Medulla oblongata (tissue), 1 donor: ENCODE measurements at regions not wholly inside any gene's neighbourhood (a gene's known extent, or its start where the extent isn't known, plus 50 kb on each side); places are given as distances from the start of the nearest gene placed in this dataset.
"Not testable (repeated sequence)": the region's sequence is repeated elsewhere in the genome, so short reads cannot be mapped to it uniquely, and the experiment has no call there.

Source experiments
- DNase-seq: peaks from one replicate; pipeline ENCODE4 v3.0.0-alpha.2; 2015; ENCODE audit errors: extremely low spot score

DNA sequence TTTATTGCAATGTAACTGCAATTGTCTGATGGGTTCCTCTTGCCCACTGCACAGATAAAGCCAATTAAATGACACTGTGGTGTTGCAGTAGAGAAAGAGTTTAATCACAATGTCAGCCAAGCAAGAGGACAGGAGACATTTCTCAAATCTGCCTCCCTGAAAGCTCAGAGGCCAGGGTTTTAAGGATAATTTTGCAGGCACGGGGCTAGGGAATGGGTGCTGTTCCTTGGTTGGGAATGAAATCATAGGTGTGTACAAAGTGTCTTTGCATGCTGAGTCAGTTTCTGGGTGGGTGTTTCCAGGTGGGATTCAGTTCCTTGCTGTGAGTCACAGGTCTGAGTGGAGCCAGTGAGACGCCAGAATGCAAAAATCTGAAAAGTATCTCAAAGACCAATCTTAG is 271.4 kb downstream of the DOK5 start:
- DNase-seq = no peak

DNA sequence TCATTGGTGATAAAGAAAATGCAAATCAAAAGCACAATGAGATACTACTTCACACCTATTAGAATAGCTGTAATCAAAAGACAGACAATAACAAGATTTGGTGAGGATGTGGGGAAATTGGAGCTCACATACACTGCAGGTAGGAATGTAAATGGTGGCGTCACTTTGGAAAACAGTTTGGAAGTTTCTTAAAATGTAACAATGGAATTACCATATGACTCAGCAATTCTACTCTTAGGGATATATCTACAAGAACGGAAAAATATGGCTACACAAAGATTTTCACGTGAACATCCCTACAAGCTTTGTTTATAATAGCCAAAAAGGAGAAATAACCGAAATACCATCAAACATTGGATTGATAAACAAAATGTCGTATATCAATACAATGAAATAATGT is 270.4 kb downstream of the DOK5 start:
- DNase-seq = no peak

DNA sequence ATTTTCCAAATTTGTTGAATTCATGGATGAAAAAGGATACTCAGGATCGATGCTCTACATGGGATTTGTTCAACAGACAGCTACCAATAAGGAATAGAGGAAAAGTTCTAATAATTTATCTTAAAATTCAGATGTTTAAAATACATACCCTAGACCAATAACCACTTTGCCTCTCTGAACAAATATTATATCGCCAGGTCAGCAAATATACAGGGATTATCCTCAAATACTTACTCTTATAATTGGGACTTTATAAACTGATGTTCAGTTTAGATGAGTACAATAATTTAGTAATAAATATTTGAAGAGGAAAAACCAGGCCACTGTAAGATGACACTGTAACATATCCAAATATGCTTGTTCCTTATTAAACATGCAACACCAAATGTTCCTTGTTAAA is 268.7 kb downstream of the DOK5 start:
- no peak for DNase-seq

DNA sequence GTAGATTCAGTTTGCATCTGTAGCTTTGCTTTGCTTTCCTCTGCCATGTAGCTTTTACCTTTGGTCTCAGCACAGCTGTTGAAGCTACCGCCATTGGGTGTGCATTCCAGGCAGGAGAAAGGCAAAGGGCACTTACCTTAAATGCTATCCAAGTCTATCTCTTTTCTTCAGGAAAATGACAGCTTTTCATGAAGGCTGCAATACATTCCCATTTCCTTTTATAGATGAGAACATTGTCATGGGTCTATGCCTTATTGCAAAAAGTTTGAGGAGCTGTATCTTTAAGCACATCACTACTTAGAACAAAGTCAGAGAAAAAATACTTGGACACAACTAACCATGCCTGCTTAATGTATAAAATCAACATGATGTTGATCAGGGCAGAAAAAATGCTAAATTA is 266.8 kb downstream of the DOK5 start:
- DNase-seq = no peak

DNA sequence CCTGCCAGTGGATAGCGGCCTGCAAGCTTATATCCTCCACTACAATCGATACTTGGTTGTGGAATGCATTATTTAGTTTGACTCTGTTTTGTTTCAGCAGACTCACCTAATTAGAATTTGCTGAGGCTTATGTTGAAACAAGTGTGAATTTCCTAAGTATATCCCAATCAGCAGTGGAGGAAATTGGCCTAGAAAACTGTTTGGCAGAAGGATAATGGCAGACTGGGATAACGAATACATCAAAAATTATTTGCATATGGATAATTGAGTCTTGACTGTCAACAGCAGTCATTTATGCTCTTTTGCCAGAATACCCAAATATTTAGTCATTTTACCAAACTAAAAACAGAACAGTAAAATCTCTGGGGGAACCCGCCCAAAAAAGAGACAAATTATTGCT is 261.0 kb downstream of the DOK5 start:
- no peak for DNase-seq

DNA sequence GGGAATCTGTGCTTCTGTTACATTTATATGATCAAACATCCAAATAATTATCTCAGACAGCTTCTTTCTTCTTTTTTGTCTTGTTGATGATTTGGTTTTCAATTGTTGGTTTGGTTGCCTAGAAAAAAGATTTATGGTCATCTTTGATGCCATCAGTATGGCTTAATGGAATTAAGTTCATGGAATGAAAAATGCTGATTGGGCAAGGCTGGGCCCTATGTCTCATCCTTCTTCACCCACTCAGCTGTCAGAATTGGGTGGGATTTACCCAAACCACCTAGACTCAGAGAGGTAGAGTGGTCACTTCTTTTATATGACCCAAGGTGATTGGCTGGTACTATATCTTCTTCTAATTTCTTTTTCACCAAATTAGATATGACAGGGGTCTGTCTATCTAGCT is 258.3 kb downstream of the DOK5 start:
- no peak for DNase-seq

DNA sequence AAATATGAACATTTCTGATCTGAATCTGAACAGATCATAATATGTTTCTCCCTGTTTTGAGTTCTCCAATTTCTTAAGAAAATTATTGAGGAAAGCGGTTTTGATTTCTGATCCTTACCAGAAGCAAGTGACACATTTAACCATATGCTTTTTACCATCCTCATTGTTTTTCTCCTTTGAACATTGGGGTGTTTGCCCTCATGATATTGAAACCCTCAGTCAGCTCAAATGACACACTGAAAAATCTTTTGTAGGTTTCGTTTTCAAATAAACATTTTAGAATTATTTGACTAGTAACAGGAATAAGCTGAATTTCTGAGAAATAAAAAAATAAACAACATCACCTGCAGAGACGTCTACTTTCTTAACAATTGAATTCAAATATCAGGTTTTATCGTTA is 252.1 kb downstream of the DOK5 start:
- no peak for DNase-seq

DNA sequence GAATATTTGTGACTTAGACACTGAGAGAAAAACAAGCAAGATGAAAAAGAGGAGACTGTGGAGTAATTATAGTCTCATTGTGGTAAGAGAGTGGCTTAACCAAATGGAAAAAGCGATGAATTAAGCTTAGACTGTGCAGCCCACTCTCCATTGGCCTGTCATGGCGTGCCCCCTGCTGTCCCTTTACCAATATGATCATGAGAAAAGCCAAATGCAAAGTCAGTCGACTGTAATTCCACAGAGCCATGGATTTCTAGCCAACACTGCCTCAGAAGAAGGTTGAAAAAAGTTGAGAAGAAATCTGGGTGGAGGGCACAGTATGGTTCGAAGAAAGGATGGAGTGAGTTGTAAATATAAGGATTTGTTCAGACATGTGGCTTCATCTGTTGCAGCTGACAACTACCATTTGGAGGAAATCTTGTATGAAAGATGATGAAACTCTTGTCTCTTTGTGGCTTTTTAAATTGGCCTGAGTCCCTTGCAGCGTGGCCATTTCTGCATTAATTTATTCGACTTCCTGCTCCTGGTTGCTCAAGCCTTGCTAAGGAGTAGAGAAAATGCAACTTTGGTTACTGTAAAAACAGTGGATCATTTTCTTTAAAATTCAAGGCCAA is 251.4 kb downstream of the DOK5 start:
- DNase-seq = no peak

DNA sequence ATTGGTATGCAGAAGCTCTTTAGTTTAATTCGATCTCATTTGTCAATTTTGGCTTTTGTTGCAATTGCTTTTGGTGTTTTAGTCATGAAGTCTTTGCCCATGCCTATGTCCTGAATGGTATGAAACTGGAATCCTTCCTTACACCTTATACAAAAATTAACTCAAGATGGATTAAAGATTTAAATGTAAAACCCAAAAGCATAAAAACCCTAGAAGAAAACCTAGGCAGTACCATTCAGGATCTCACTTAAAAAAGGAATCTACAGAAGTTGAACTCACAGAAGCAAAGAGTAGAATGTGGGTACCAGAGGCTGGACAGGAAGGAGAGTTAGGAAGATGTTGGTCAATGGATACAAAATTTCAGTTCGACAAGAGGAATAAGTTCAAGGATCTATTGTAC is 249.9 kb downstream of the DOK5 start:
- not testable (repeated sequence) for DNase-seq

DNA sequence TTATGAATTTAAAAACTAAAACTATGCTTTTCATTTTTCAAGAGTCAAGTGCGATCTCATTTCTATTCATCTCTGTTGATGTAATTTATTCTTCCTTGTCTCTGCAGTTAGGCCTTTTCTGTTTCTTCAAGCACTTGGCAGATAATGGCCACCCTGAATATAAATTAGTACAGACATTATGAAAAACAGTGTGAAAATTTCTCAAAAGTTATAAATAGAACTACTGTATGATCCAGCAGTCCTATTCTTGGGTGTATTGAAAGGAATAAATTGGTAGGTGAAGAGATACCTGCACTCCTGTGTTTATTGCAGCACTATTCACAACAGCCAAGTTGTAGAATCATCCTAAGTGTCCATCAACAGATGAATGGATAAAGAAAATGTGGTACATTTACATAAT is 248.3 kb downstream of the DOK5 start:
- DNase-seq = no peak

DNA sequence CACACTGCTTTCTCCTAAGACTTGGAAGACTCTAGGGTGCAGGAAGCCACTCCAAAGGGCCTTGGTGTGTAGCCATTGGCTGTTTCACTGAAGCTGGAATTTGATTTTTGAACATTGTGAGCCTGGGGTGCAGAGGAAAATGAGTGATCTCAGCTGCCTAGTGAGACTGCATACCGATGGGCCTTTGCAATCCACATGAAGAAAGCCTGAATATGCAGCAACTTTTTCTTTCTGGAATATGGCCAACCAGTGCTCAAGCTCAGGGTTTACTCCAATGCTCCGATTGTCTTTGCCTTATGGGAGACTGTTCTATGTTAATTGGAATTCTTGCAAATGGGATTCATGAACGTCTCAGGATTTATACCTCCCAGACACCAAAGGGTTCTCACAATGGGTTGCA is 242.6 kb downstream of the DOK5 start:
- DNase-seq = no peak

DNA sequence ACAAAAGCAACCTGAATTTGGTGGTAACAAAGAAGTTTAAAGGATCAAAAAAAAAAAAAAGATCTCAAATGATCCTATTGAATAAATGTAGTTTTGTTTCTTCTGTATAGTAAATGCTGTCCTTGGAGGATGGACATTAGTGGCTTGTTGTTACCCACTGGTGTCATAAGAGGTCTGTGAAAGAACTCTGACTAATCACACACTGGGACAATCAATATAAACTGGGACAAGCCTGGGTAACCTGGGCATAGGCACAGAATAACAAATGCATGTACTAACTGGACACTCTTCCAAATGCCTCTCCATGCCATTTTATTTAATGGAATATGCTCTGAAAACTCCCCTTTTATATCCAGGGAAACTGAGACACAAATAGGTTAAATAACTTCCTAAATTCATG is 241.4 kb downstream of the DOK5 start:
- no peak for DNase-seq

DNA sequence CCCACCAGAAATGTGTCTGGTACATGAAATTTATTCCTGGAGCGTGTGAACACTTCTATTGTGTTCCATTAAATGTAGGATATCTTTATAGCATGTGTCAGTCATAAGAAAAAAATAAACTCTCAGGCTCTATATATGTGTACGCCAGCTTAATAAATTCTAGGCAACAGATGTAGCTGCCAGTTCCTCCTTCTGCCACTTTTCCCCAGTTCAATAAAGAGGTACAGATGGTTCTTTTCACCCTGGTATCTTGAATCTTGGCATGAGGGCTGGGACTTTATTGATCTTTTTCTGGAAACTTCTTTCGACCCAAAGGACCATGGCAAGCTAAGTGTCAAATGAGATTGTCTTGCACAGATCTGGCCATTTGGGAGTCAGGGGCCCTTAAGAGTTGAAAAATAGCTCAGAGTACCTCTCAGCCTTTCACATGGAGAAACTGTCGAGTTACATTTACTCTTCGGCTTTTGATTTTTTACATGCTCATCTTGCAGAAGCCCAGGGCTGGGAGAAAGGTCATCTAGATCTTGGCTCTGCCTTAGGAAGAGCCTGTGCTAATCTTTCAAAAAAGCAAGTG is 240.9 kb downstream of the DOK5 start:
- DNase-seq = no peak

DNA sequence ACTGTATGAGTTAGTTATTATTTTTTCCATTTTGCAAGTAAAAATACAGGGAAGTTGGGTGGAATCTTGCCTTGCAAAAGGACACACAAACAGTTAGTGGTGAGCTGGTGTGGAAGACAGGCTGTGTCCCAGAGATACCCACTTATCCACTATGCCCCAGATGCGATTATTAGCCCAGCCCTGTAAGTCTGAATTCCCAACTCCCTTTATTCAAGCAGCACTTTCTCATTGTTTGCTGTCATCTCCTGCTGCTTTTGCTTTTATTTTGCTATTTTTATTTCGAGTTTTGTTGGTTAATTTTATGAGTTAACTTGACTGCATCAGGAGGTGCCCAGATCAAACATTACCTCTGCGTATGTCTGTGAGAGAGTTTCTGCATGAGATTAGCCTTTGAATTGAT is 239.4 kb downstream of the DOK5 start:
- no peak for DNase-seq

DNA sequence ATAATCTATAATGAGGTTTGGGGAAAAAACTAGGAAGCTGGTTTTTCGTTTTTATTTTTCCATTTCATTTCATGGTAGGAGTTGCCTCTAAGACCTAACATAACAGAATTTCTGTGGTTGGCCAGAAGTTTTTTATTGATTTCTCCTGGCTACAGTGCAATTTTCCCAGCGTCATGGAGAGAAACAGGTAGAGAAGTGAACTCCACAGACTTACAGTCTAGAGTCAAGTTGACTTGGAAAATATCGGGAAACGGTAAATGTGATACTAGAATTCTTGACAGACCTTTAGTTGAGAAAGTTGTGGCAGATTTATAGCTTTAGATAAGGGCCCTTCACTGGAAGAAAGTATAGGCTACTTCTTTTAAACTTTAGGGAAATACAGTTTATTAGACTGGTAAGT is 238.3 kb downstream of the DOK5 start:
- no peak for DNase-seq

DNA sequence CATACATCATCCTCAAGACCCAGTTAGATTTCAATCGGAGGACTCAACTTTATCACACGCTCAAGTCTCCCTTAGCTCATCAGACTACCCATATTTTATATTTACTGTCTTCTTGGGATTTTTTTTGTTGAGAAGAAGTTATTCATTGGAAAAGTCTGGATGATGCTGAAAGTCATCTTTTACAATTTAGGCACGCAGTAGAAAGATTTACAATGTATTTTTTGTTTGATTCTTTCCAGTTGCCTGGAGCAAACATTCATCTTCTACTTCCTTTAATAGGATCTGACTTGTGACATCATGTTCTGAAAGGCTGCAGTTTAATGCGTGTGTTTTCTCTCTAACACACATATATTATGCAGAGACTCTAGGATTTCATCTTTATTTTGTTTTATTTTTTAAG is 235.7 kb downstream of the DOK5 start:
- no peak for DNase-seq

DNA sequence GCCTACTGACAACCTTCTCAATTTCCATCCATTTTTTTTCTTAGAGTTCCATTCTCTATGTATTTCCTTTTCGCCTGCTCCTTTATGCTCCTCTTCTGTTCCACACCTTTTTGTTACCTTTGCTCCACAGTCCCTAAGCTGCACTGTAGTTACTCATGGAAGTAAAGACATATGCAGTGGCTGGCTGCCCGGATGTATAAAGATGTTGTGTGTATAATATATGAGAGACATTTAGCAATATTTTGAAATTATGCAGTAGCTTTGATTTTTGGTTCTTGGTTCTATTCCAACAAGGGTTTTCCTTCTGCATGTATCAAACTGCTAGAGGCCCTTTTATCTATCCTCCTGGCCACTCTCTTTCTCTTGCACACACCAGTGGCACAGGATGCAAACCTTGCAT is 234.9 kb downstream of the DOK5 start:
- no peak for DNase-seq

DNA sequence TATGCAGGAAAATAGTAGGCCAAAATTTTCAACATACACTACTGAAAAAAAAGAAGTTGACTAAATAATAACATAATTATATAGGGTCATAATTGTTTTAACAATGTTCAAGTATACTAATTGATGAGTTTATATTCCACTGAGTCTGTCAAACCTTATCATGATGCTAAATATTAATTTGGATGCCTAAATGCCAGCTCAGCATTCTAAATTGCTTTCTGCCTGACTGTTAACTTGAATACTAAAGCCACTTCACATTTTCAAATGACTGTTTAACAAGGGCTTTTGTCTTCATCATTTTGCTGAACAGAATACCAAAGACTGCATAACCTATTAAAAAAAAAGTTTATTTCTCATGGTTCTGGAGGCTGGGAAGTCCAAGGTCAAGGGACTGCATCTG is 232.8 kb downstream of the DOK5 start:
- no peak for DNase-seq

DNA sequence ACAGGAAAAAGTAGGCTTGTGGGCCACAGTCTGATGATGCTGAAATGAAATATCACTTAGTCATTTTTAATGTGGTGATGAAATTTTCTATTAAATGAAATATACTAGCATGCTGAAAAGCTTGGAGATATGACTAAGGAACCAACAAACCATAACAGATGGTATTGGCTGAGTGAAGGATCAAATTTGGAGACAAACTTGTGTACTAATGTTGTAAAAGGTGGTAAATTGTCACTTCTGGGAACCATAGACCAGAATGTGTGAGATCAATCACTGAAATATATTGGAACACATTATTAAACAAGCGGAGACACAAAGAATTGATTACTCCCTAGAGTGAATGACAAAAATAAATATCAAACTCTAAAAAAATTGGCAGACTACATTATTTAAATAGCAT is 232.4 kb downstream of the DOK5 start:
- DNase-seq = no peak

DNA sequence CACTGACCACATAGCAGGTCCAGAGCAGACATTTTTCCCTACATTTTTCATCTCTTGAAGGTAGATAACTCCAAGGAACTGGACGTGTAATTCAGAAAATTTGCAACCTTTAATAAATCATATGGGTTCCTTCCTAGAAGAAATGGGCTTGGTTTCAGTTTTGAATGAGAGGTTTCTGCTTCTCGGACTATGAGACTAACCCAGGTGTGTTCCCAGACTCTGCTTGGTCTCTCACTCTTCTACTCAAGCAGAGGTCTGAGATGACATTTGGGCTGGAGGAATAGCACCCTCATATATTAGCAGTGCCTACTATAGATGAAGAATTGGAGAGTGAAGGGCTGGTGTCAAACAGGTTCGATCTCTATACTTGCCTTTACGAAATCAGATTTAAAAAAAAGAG is 231.2 kb downstream of the DOK5 start:
- no peak for DNase-seq

DNA sequence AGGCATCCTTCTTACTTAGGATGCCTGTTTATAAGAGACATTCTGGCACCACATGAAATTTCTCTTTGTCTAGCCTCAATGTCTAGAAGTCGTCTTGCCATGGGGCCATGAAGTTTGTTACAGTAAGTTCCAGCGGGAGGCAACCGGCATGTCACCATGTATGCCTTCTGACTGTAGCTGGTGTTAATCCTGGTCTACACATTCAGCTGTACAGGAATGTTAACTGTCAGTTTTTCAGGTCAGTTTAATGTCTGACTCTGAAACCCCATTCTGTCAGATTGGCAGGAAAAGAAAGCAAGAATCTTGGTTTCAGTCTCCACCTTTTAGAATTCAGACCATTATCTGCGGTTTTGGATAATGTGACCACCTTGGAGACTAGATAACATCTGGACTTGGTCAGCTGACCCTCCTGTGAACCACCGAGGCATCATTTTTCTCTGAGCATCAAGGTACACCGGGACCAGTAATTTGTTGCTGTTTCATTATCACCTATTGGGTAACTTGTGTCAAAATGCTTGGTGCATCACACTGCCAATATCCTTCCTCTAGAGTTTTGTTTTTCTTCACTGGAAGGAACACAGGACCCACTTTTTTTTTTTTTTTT is 228.7 kb downstream of the DOK5 start:
- DNase-seq = no peak
